Mesothelial cell of epicardium (in vitro differentiated cells): ENCODE measurements at regions not wholly inside any gene's neighbourhood (a gene's known extent, or its start where the extent isn't known, plus 50 kb on each side); places are given as distances from the start of the nearest gene placed in this dataset.
A peak's percentile ranks its signal among the peaks of the same experiment; 100 is the strongest.

Source experiments
- DNase-seq, 2 experiments: peaks; one replicate each; pipeline ENCODE4 v3.0.0; 2021; ENCODE audit warnings: low spot score in 2 of 2; ENCODE audit not compliant: unreplicated experiment in 2 of 2
- H3K27ac Mint-ChIP-seq: 2 replicates; pipeline ENCODE4 v1.8.0; 2021; ENCODE audit warnings: mixed read lengths
- H3K27me3 Mint-ChIP-seq: 2 replicates; pipeline ENCODE4 v1.8.0; 2021; ENCODE audit warnings: low read depth, mixed read lengths
- H3K36me3 Mint-ChIP-seq: 2 replicates; pipeline ENCODE4 v1.8.0; 2021; ENCODE audit warnings: mixed read lengths
- H3K4me1 Mint-ChIP-seq: 2 replicates; pipeline ENCODE4 v1.8.0; 2021; ENCODE audit warnings: mixed read lengths
- H3K4me3 Mint-ChIP-seq: 2 replicates; pipeline ENCODE4 v1.8.0; 2021; ENCODE audit warnings: mild to moderate bottlenecking, moderate library complexity, mixed read lengths
- H3K9me3 Mint-ChIP-seq: 2 replicates; pipeline ENCODE4 v1.8.0; 2021; ENCODE audit warnings: mixed read lengths
- CTCF ChIP-seq: fragments of 200-600 bp; sonication (generic); IDR thresholded peaks from one replicate; pipeline ENCODE4 v1.5.0; 2021; ENCODE audit warnings: antibody characterized with exemption; ENCODE audit not compliant: unreplicated experiment

GRCh38 chr15:27671819-27672437 is 427.2 kb downstream of the OCA2 start:
- Mint-ChIP-seq H3K4me1 (peaks cover 14% of the 10 kb centered on the region), H3K9me3 (no peaks in the 10 kb centered on the region), H3K27me3 (peaks cover 5% of the 10 kb centered on the region), H3K36me3 (no peaks in the 10 kb centered on the region), H3K4me3 (no peak overlapping the region), H3K27ac (no peak overlapping the region)
- no peak for DNase-seq
- TF ChIP-seq CTCF = no peak

- Mint-ChIP-seq H3K27ac (no peak overlapping the region), H3K27me3 (peaks cover 5% of the 10 kb centered on the region), H3K9me3 (no peaks in the 10 kb centered on the region), H3K4me3 (no peak overlapping the region), H3K36me3 (no peaks in the 10 kb centered on the region), H3K4me1 (peaks cover 14% of the 10 kb centered on the region)
- no peak for DNase-seq
- TF ChIP-seq CTCF = no peak
These were observed 428.5 kb downstream of the OCA2 start for GRCh38 chr15:27670486-27671209.

- Mint-ChIP-seq H3K27me3 (peaks cover 5% of the 10 kb centered on the region), H3K4me3 (no peak overlapping the region), H3K4me1 (peaks cover 14% of the 10 kb centered on the region), H3K27ac (no peak overlapping the region), H3K36me3 (no peaks in the 10 kb centered on the region), H3K9me3 (no peaks in the 10 kb centered on the region)
- no peak for TF ChIP-seq CTCF
- no peak for DNase-seq
These were observed 429.5 kb downstream of the OCA2 start for GRCh38 chr15:27669641-27670040.

DNA sequence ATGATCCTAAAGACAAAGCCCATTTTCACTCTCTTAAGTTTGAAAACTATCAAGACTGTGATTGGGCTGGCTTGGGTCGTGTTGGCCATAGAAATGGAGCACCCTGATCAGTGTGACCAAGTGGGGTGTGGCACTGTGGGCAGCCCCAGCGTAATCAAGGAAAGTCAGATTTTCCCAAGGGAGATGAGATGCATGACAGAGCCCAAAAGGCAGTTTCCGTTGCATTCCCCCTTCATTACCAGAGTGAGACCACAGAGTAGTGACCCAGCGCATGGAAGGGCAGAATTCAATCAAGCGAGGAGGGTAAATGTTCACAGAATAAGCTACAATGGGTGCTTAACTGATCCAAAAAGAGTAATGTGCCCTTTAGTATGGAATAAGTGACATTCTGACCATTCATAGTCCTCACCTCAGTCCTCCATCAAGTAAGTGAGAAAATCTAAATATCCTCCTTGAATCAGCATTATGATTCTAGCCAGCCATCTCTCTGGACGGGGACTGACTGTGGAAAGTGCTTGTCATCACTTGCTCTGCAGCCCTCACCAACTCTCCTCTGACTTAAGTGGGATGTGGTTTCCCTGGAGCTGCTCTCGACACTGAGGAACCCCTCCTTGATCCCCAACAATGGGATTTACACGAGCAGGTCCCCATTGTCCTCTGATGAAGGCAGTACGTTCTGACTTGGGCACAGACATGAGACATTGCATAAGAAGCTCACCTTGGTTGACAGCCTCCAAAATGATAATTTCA is 430.5 kb downstream of the OCA2 start:
- Mint-ChIP-seq H3K4me3 (no peak overlapping the region), H3K27ac (no peak overlapping the region), H3K4me1 (peaks cover 18% of the 10 kb centered on the region), H3K27me3 (peaks cover 5% of the 10 kb centered on the region), H3K9me3 (no peaks in the 10 kb centered on the region), H3K36me3 (no peaks in the 10 kb centered on the region)
- DNase-seq = no peak
- no peak for TF ChIP-seq CTCF

DNA sequence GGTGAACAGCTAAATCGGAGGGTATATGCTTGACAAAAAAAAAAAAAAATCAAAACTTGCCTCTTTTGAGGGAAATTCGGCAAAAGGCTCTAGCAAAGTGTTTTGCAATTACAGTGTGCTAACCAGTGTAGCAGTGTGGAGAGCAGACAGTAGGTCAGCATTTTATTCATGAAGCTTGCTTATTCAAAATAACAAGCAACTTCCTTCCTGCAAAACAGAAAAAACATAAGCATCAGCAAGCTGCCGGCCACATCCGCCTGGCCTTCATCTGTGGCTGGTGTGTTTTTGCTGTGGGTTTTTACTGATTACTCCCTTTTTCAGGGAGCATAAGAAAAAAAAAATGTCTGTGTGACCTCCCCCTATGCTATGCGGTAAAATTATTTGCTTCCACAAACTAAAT is 434.1 kb downstream of the OCA2 start:
- Mint-ChIP-seq H3K27ac (peak overlapping the region; percentile 2), H3K27me3 (peaks cover 5% of the 10 kb centered on the region), H3K4me1 (peaks cover 13% of the 10 kb centered on the region), H3K9me3 (peaks cover 11% of the 10 kb centered on the region), H3K4me3 (no peak overlapping the region), H3K36me3 (no peaks in the 10 kb centered on the region)
- DNase-seq = no peak
- TF ChIP-seq CTCF = no peak
